Small intestine (tissue), 7 donors: ENCODE measurements at regions not wholly inside any gene's neighbourhood (a gene's known extent, or its start where the extent isn't known, plus 50 kb on each side); places are given as distances from the start of the nearest gene placed in this dataset.

Source experiments
- DNase-seq, 2 donors: peaks; one replicate each; pipeline versions ENCODE4 v3.0.0 to v3.0.0-alpha.2; 2013
- FAIRE-seq: peaks from 2 replicates; lab custom pipeline; 2012; peaks lifted over from hg19 to GRCh38; lab: Jason Lieb, UNC
- H3K27ac ChIP-seq, 3 donors: one replicate each; pipeline ENCODE4 v1.5.1; 2013; ENCODE audit warnings: low read length in 2 of 3, mild to moderate bottlenecking in 2 of 3, control low read depth in 1 of 3, inconsistent platforms in 1 of 3, low read depth in 1 of 3, moderate library complexity in 1 of 3
- H3K27me3 ChIP-seq, 3 donors: one replicate each; pipeline ENCODE4 v1.6.1; 2013; ENCODE audit warnings: low read length in 3 of 3, inconsistent platforms in 1 of 3; ENCODE audit not compliant: control insufficient read depth in 3 of 3, insufficient read depth in 3 of 3
- H3K36me3 ChIP-seq, 3 donors: one replicate each; pipeline ENCODE4 v1.6.1; 2013; ENCODE audit warnings: low read length in 3 of 3, inconsistent platforms in 1 of 3, low read depth in 1 of 3, mild to moderate bottlenecking in 1 of 3, moderate library complexity in 1 of 3; ENCODE audit not compliant: control insufficient read depth in 3 of 3, insufficient read depth in 2 of 3
- H3K4me1 ChIP-seq, 3 donors: one replicate each; pipeline ENCODE4 v1.6.1; 2013; ENCODE audit warnings: low read length in 2 of 3, inconsistent platforms in 1 of 3, low read depth in 1 of 3, mild to moderate bottlenecking in 1 of 3, moderate library complexity in 1 of 3; ENCODE audit not compliant: control insufficient read depth in 3 of 3, insufficient read depth in 2 of 3
- H3K4me3 ChIP-seq, 3 donors: one replicate each; pipeline ENCODE4 v1.5.1; 2013; ENCODE audit warnings: low read length in 3 of 3, control low read depth in 1 of 3, inconsistent platforms in 1 of 3, low read depth in 1 of 3, mild to moderate bottlenecking in 1 of 3, moderate library complexity in 1 of 3
- H3K9me3 ChIP-seq, 2 donors: one replicate each; pipeline ENCODE4 v1.6.1; 2013; ENCODE audit warnings: low read depth in 1 of 2, low read length in 1 of 2; ENCODE audit not compliant: control insufficient read depth in 2 of 2, insufficient read depth in 1 of 2
- WGBS, 3 donors: extraction: QIAGEN DNeasy Blood & Tissue Kit; methylation state at CpG; one replicate each; pipeline ENCODE4 v1.1.7; 2013; 5-methylcytosine and 5-hydroxymethylcytosine counted together
- donor health status: healthy with polysubstance abuse.
- donor health status: control.
- donor health status: control.
- donor health status: Bipolar disorder and iron deficiency.
- donor health status: healthy.

- no peaks in the 10 kb centered on the region for H3K9me3 ChIP-seq
- H3K4me3 ChIP-seq = no peak overlapping the region
- FAIRE-seq (no peak), DNase-seq (no peak)
- no peak overlapping the region for H3K27ac ChIP-seq
- H3K27me3 ChIP-seq = no peaks in the 10 kb centered on the region
- no peaks in the 10 kb centered on the region for H3K36me3 ChIP-seq
- H3K4me1 ChIP-seq = no peaks in the 10 kb centered on the region
Measured at GRCh38 chr1:82762829-82763532, 962.2 kb downstream of the ADGRL2 start.

GRCh38 chr1:82759035-82759434, 958.3 kb downstream of the ADGRL2 start:
- no peaks in the 10 kb centered on the region for H3K9me3 ChIP-seq
- H3K4me3 ChIP-seq = no peak overlapping the region
- no peak overlapping the region for H3K27ac ChIP-seq
- DNase-seq (no peak), FAIRE-seq (no peak)
- H3K27me3 ChIP-seq = no peaks in the 10 kb centered on the region
- H3K4me1 ChIP-seq = no peaks in the 10 kb centered on the region
- WGBS, 3 donors = 35 to 58% (median 47%) methylated on average over 3 of the region's 3 CpGs
- no peaks in the 10 kb centered on the region for H3K36me3 ChIP-seq

GRCh38 chr1:82755671-82756070, 954.9 kb downstream of the ADGRL2 start:
- Histone ChIP-seq H3K27ac (no peak overlapping the region), H3K9me3 (no peaks in the 10 kb centered on the region), H3K27me3 (no peaks in the 10 kb centered on the region), H3K36me3 (no peaks in the 10 kb centered on the region), H3K4me3 (no peak overlapping the region), H3K4me1 (no peaks in the 10 kb centered on the region)
- no peak for DNase-seq
- no peak for FAIRE-seq
- WGBS, 3 donors = 40 to 56% (median 52%) methylated on average over 4 of the region's 4 CpGs

- Histone ChIP-seq H3K4me3 (no peak overlapping the region), H3K27ac (no peak overlapping the region)
- WGBS, 3 donors = 83 to 96% (median 92%) methylated on average over 3 of the region's 3 CpGs
Measured at GRCh38 chr1:82755191-82755590, 954.5 kb downstream of the ADGRL2 start.

GRCh38 chr1:82752046-82752445, 951.3 kb downstream of the ADGRL2 start:
- no peak for DNase-seq
- Histone ChIP-seq H3K9me3 (no peaks in the 10 kb centered on the region), H3K36me3 (no peaks in the 10 kb centered on the region), H3K27ac (no peak overlapping the region), H3K4me1 (no peaks in the 10 kb centered on the region), H3K27me3 (no peaks in the 10 kb centered on the region), H3K4me3 (no peak overlapping the region)
- 61 to 71% (median 71%) methylated on average over 3 of the region's 3 CpGs for WGBS, 3 donors
- FAIRE-seq = no peak

More at GRCh38 chr1:82755191-82755590, 954.5 kb downstream of the ADGRL2 start:
- H3K27me3 ChIP-seq = no peaks in the 10 kb centered on the region
- H3K36me3 ChIP-seq = no peaks in the 10 kb centered on the region
- no peaks in the 10 kb centered on the region for H3K4me1 ChIP-seq
- no peak for FAIRE-seq
- H3K9me3 ChIP-seq = no peaks in the 10 kb centered on the region
- DNase-seq = no peak

- no peak for DNase-seq
- H3K9me3 ChIP-seq = peaks cover 0 to 8% of the 10 kb centered on the region in 2 donors
- no peaks in the 10 kb centered on the region for H3K27me3 ChIP-seq
- no peaks in the 10 kb centered on the region for H3K4me1 ChIP-seq
- no peak overlapping the region for H3K27ac ChIP-seq
- WGBS, 3 donors = 75 to 81% (median 78%) methylated on average over 4 of the region's 4 CpGs
- H3K36me3 ChIP-seq = no peaks in the 10 kb centered on the region
- no peak overlapping the region for H3K4me3 ChIP-seq
- FAIRE-seq = no peak
Measured at GRCh38 chr1:82733645-82734044, 932.9 kb downstream of the ADGRL2 start.

- H3K9me3 ChIP-seq = peaks cover 0 to 8% of the 10 kb centered on the region in 2 donors
- H3K36me3 ChIP-seq = no peaks in the 10 kb centered on the region
- H3K27me3 ChIP-seq = no peaks in the 10 kb centered on the region
- H3K4me1 ChIP-seq = no peaks in the 10 kb centered on the region
- no peak for DNase-seq
- no peak overlapping the region for H3K4me3 ChIP-seq
- FAIRE-seq = no peak
- no peak overlapping the region for H3K27ac ChIP-seq
Measured at GRCh38 chr1:82731216-82731615, 930.5 kb downstream of the ADGRL2 start.

GRCh38 chr1:82728206-82728605, 927.5 kb downstream of the ADGRL2 start:
- FAIRE-seq = no peak
- DNase-seq = no peak
- H3K27me3 ChIP-seq = no peaks in the 10 kb centered on the region
- no peaks in the 10 kb centered on the region for H3K4me1 ChIP-seq
- no peak overlapping the region for H3K4me3 ChIP-seq
- no peaks in the 10 kb centered on the region for H3K36me3 ChIP-seq
- peaks cover 0 to 5% of the 10 kb centered on the region in 2 donors for H3K9me3 ChIP-seq
- H3K27ac ChIP-seq = no peak overlapping the region

- DNase-seq (no peak), FAIRE-seq (no peak)
- Histone ChIP-seq H3K4me1 (no peaks in the 10 kb centered on the region), H3K4me3 (no peak overlapping the region), H3K27me3 (no peaks in the 10 kb centered on the region), H3K27ac (no peak overlapping the region), H3K36me3 (no peaks in the 10 kb centered on the region), H3K9me3 (peaks cover 0 to 2% of the 10 kb centered on the region in 2 donors)
- WGBS, 3 donors = 88 to 89% (median 88%) methylated on average over 2 of the region's 2 CpGs
Measured at GRCh38 chr1:82724246-82724645, 923.5 kb downstream of the ADGRL2 start.
